Vagina (tissue), 2 donors: ENCODE measurements at regions not wholly inside any gene's neighbourhood (a gene's known extent, or its start where the extent isn't known, plus 50 kb on each side); places are given as distances from the start of the nearest gene placed in this dataset.

Experiments used
- CTCF ChIP-seq, 3 experiments: fragments of 450-650 bp in 2 of 3; fragments of 200-600 bp in 1 of 3; sonication (generic) in 1 of 3; IDR thresholded peaks; one replicate each; pipeline ENCODE4 v1.5.1; 2017 to 2019; ENCODE audit warnings: antibody characterized with exemption in 3 of 3, mild to moderate bottlenecking in 2 of 3, moderate library complexity in 2 of 3
- POLR2A ChIP-seq, 2 donors: fragments of 450-650 bp; IDR thresholded peaks; one replicate each; pipeline ENCODE4 v1.6.1; 2017; ENCODE audit warnings: antibody characterized with exemption in 2 of 2, mild to moderate bottlenecking in 2 of 2, moderate library complexity in 2 of 2
- POLR2AphosphoS5 ChIP-seq, 2 donors: sonication (generic); formaldehyde crosslinking; IDR thresholded peaks; one replicate each; pipeline ENCODE4 v1.9.0; 2017; ENCODE audit warnings: antibody characterized with exemption in 2 of 2, mild to moderate bottlenecking in 2 of 2, low read depth in 1 of 2; ENCODE audit not compliant: insufficient read depth in 1 of 2

GRCh38 chr6:43983191-43983590, 144.1 kb downstream of the MRPL14 start:
- TF ChIP-seq CTCF (IDR thresholded peaks at IDR 0.05) (no peak), POLR2A (IDR thresholded peaks at IDR 0.05) (no peak), POLR2AphosphoS5 (IDR thresholded peaks at IDR 0.05; ENCODE audit: insufficient read depth in 1 of 2, low read depth in 1 of 2) (no peak)
